HG03103 (cell line): ENCODE measurements at regions not wholly inside any gene's neighbourhood (a gene's known extent, or its start where the extent isn't known, plus 50 kb on each side); places are given as distances from the start of the nearest gene placed in this dataset.

Experiments
- ATAC-seq: cut with Tn5 transposase; IDR thresholded peaks from one replicate; pipeline ENCODE4 v1.9.1; 2021; ENCODE audit warnings: low read depth; ENCODE audit not compliant: unreplicated experiment

DNA sequence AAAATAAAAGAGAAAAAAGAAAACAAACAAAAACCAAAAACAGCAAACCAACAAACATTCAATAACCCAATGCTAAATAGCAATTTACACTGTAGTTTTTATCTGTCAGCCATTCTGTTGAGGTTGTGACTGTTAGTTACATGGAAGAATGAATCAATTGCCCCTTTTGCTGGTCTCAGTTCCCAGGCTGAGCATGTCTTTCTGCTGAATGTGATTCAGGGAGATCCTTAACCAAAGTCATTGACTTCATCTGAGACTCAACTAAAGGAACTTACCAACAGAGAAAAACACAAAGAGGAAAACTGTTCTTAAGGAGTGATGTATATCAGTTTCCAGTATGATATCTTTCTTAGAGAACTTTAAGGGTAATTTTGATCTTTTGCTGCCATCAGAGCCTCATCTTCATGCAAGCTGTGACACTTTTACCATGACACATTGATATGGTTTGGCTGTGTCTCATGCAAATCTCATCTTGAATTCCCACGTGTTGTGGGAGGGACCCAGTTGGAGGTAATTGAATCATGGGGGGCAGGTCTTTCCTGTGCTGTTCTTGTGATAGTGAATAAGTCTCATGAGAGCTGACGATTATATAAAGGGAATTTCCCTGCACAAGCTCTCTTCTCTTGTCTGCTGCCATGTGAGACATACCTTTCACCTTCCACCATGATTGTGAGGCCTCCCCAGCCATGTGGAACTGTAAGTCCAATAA lies 469.8 kb downstream of the KIF20B start:
- ATAC-seq, result no peak

DNA sequence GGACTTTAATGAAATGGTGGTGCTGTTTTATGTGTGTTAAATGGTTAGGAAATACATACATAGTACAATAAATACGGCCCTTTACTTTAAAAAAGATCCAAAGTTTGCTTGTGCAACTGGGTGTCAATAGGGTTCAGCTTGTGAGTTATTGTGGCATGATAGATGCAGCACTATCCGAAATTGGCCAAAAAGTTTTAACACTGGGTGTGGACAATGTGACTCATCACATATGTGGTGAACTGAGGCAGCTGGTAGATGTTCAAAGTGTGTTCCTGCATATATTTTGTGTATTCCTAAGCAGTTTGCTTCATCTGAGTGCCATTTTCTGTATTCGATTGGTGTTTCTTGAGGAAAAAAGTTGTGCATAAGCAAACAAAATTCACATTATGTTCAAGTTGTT lies 473.1 kb downstream of the KIF20B start:
- no peak for ATAC-seq

DNA sequence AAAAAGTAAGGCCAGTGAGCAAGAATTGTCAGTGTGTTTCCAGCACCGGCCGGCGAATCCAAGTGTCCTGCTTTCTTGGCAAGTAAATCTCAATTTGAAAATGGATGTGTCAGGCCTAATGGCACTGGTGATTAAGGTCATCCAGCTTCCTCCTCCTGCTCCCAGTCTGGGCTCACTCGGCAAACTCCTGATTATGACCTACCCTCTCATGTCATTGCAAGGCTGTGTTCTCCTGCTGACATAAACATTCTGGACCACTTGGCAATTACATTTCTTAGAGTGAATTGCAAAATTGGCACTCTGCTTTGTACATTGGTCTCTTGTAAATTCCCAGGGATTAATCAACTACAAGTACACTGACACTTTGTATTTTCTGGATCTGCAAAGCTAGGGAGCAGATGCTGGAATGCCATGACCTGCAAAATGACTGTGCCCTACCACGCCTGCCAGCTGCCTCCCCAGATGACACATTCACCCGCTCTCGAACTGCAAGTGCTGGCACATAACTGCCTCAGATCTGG lies 473.8 kb downstream of the KIF20B start:
- no peak for ATAC-seq

DNA sequence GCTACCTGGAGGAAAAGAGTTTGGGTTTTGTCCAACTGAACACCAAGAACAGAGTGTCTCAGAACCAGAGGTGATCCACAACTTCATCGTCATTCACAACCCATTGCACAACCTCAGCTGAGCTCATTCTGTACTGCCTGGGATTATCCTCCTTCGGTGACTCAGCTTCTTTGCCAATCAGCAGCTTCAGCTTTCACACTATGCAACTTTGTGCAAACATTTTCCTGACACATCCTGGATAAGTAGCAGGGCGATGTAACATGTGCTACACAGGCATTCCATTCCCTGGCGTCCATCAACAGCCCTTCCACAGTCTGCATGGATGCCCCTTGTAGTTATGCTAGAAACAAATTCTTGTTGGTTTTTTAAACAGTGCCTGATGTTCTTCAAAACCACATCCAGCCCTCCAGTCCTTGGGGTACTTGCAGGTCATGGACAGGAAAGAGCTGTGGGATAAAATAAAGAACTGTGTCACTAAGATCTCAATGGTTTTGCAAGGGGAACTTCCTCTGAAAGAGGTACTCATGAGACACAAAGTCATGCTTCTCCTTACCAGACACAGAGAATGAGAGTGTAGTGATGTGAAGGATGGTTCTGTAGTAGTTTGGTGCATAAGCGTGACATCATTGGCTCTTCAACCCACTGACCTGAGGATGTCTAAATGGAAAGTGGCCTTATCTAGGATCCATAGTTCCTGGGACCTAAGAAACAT lies 478.5 kb downstream of the KIF20B start:
- ATAC-seq, result no peak

DNA sequence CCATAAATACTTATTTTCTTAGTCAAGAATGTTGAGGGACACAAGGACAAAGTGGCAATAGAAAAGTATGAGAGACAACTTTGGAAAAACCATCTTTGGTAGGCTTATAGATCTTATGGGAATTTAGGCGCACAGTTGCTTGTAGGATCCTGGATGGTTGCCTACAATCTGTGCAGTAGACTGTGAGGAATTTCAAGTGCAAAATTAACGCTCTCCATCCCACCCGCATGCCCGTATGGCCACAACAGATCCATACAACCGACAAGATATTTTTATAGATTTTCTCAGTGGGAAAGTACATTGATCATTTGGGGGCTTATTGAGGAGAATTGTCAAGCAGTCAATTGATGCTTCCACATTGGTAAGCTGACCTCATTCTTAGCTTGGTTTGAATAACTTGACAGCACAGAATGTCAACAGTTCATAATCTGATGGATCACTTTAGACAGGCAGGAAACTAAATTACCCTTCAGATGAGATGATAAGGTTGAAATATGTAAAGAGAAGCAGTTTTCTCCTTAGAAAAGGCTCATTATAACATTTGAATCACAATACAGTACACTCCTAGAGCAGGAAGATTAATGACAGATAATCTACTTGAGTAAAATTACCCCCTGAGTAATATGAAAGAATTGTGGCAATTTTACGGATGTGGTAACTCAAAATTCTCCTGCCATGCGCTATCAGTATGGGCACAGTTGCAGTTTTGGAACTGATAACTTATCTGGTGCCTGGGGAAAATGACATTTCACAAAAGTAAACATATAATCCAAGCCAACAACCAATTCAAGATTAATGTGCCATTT lies 479.7 kb downstream of the KIF20B start:
- ATAC-seq, result no peak

DNA sequence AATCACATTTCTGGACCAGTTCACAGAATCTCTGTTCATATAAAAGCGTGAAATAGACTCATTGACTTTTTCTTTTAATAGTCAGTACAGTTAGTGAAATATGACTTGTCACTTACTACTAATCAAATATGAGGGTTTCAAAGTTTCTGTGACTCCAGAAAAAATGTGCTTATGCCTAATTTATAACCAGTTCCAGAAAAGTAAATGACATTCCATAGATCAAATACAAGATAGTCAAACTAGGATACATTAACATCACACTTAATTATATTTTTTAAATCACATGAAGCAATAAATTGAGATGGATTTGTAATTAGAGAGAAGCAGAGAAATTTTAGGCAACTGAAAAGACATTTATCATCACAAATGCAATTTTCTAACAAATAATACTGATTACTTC lies 491.4 kb downstream of the KIF20B start:
- ATAC-seq, result no peak

DNA sequence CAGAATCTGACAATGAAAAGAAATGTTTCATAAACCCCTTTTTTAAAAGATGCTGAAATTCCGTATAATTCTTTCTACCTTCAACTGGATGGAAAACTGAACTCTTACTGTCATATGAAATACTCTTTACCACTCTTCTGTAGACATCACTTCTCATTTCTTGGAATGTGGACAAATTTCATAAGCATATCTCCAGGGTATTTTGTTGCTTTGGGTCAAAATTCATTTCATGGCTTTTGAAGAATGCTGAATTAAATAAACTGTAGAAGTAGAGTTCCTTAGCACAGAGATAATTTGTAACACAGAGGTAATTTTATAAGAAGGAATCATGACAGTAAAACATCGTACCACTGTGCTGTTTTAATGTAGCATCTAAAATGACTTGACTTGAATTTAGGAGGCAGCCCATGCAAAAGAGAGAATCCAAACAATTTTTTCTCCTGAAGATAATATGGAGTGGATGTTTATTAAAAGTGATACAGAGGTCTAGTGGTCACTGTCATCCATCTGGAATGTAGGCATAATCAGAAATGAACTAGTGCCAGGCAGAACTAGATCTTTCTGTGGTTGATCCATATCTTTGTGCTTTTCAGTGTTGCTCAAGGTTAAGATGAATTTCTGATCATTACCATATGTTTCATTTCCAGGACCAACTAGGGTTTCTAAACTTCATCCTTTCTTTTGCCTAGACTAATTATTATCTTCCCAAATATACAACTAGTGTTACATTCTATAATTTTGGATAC lies 492.0 kb downstream of the KIF20B start:
- no peak for ATAC-seq

DNA sequence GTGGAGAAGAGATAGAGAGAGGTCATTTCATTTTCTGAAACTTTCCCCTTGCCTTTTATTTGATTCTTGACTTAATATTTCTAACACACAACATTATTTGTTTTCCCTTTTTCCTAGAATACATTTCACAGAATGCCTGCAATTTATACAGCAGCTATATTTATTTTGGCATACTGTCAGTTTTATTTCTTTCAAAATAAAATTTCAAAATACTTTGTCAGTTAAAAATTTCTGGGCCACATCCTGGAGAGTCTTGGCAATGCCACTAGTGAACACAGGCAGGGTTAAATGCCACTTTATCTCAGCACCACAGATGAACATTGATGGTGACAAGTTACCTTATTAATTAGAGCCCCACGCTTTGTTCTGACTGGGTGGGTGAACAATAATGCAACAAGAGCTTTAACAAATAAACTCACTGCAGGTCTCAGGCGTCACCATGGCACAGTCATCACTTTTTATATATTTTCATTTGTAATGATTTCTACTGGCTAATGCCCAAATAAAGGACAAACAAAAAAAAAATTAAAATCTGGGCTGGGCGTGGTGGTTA lies 494.0 kb downstream of the KIF20B start:
- ATAC-seq, result no peak

DNA sequence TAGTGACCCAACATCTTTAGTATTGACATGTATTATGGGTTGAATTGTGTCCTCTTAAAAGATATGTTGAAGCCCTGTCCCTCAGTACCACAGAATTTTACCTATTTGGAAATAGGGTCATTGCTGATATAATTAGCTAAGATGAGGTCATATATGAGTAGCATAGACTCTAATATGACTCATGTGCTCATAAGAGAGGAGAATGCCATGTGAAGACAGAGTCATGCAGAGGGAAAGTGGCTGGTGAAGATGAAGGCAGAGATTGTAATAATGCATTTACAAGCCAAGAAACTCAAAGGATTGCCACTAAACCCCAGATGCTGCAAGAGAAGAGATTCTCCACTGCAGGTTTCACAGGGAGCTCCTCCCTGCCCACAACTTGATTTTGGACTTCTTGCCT lies 496.4 kb downstream of the KIF20B start:
- ATAC-seq, result no peak

DNA sequence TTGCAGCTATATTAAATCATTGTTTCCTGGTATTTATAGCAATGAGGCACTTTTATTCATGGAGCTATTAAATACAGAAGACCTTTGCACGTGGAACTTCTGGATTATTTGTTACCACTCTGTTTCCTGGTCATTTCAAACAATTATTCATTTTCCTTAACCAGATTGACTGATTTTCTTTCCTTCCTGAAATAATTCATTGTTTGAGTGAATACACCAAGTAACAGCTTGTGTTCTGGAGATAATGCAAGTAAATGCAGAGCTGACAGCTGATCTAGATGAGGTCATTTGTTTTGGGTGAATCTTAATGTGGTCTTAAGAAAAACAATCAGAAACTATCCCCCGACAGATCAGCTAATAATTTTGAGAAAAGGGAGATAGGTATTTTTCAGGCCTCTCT lies 497.7 kb downstream of the KIF20B start:
- ATAC-seq, result no peak

DNA sequence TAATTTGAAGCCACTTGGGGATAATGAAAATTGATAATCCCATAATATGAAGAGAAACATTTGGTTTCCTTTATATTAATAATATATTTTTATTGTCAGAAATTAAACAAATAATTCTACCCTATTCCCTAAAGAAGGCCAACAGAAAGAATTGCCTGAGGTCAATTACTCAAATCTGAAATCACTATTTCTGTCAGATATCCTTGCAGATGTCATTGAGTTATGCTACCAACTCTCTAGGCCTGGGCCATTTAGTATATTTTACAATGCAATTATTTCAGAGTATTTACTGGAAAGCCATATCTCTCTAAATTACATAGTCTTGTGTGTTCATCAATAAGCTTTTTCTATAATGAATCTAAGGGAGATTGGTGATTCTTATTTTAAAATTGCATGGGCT lies 498.1 kb downstream of the KIF20B start:
- no peak for ATAC-seq

DNA sequence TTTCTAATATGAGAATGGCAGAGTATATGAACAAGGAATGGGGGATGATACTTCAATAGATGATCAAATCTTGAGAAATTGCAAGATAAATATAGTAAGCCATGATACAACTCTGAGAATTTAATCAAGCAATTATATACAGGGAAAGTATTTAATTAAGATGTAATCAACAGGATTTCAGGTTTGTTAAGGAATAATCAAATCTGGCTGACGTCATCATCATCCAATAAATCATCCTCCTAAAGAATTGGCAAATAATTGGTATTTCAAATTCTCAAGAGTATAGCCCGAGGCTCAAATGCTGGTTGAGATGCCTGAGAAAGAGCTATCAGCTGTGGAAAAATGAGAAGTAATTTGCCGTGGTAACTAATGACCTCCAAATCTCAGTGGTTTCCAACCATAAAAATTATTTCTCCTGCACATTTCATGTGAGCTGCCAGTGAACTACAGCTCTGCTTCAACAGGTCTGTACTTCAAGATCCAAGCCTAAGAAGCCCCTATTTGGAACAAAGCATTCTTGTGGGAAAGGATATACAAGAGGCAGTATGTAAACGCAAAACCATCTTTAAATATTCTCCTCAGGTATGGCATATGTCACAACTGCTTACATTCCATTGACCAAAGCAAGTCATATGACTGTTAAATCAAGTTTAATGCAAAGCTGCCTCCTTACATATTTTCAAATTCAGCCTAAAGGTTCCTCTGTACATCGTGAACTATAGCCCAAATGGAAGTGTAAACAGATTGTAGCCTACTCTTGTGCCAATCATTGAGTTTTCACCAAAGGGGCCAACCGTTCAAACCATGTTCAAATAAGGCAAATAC lies 503.0 kb downstream of the KIF20B start:
- ATAC-seq, result no peak

DNA sequence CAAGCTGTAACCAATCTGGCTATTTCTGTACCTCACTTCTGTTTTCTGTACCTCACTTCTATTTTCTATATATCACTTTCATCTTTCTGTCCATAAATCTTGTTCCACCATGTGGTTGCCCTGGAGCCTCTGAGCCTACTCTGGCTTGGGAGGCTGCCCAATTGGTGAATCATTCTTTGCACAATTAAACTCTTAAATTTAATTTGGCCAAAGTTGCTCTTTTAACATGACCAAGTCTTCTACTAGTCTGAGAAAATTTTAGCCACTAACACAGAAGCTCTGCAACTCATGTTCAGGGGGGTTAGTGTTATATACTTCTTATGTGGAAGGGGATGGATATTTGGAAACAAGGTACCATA lies 503.5 kb downstream of the KIF20B start:
- ATAC-seq, result no peak

DNA sequence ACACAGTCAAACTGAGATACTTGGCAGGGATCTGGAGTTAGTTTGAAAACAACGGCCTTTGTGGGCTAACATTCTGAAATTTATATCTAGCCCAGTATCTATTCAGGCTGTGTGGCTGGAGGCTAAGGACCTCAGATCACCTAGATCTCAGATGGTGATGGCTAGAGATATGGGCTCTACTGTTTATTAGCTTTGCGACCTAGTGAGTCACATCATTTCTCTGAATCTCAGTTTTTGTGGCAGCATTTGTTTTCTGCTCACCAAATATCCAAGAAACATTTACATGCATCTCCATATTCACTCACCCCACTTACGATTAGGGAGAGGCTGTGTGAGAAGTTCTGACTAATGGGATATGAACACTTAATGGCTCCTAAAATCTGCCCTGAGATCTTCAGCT lies 503.9 kb downstream of the KIF20B start:
- no peak for ATAC-seq

DNA sequence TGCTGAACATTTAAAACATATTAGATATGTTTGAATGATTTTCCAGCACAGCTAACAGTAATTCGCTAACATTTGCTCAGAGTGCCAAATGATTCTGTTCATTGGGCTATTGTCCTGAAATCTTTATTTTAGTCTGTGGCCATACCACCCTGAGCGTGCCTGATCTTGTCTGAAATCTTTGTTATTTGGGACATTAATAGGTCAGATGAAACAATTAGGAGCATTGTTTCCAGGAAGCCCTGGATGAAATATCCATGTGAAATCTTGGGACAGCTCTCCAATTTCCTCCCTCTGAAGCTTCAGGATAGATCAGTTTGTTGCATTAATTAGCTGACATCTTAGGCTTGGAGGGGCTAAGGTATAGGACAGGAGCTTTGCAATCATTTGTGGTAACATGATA lies 512.0 kb downstream of the KIF20B start:
- ATAC-seq, result no peak

DNA sequence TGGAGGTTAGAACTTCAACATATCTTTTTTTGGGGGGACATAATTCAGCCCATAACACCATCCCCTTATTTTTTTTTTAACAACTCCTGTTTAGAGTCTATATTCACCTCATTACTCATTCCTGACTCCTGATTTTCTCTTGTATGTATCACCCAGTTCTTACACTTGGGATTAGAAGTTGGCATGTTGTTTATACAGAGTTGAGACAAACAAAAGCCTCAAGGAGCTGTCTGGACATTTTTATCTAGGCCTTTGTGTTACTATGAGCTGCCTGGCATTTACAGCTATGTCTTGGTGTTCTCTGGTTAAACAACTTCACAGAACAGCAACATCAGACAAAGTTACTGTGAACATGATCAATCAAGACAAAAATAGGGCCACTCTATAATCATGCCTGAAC lies 517.5 kb downstream of the KIF20B start:
- ATAC-seq, result no peak

DNA sequence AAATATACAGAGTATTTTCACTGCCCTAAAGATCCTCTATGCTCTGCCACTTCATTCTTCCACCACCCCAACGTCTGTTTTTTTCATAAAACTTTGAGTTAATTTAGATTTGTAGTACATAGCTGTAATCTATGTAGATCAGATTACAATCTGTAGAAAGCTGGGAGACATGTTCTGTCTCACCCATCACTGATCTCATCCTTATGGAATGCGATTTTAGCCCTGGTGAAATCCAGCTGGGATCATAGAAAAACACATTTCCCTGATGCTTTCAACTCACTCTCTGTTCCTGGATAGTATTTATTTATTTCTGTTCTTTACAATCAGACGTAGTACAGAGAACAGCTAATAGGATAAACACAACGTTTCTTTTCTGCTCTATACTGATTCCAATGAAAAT lies 521.0 kb downstream of the KIF20B start:
- ATAC-seq, result no peak

DNA sequence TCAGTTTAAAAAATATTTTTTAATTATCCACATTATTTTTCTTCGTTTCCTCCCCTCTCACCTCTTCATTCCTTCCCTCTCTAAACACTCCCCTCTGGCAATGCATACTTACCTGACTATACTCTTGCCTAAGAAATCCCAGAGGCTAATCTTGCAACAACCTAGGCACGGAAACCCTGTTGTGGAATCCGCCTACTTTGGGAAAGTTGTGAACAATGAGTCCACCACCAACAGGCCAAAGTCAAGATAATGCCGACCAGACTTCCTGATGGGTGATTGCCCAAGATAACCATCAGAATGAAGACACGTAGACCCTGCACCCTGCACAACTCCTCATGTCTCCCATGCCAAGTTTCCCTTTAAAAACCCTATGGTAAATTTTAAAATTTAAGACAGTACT lies 521.5 kb downstream of the KIF20B start:
- no peak for ATAC-seq

DNA sequence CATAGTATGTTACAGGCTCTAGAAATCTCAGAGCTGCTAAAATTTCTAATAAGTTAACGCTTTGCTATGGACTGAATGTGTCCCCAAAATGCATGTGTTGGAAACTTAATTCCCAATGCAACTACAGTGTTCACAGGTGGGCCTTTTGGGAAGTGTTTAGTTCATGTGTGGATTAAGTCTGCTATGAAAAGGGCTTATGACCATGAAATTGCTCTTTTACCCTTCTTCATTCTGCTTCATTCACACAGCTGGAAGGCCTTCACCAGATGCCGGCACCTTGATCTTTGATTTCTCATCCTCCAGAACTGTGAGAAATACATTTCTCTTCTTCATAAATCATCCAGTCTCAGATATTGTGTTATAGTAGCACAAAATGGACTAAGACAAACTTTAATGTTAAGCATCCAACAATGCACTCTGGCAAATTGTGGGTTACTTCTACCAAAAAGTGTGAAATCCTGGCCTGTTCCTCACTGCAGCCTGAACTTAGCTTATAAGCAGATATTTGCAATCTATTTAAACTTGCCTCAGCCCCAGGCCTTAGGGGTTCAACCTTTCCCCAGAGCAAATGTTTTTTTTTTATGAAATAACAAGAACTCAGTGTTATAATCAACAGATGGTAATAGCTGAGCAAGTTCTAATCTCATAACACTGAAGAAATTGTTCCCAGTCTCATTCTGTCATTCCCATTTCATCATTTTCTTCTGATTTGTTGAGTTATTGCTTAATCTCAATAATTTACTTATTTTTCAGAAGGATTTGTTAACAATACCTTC lies 523.6 kb downstream of the KIF20B start:
- ATAC-seq, result no peak
